Stimulated activated CD8-positive, alpha-beta memory T cell treated with anti-CD3 and anti-CD28 coated beads, Interleukin-15, amount 100 ng/mL, for 4 hours (primary cell): ENCODE measurements at regions not wholly inside any gene's neighbourhood (a gene's known extent, or its start where the extent isn't known, plus 50 kb on each side); places are given as distances from the start of the nearest gene placed in this dataset.
"Not testable (repeated sequence)": the region's sequence is repeated elsewhere in the genome, so short reads cannot be mapped to it uniquely, and the experiment has no call there.

ENCODE experiments used
- DNase-seq, 2 donors: peaks; one replicate each; pipeline ENCODE4 v3.0.0-alpha.2; 2020; ENCODE audit warnings: low read depth in 2 of 2

DNA sequence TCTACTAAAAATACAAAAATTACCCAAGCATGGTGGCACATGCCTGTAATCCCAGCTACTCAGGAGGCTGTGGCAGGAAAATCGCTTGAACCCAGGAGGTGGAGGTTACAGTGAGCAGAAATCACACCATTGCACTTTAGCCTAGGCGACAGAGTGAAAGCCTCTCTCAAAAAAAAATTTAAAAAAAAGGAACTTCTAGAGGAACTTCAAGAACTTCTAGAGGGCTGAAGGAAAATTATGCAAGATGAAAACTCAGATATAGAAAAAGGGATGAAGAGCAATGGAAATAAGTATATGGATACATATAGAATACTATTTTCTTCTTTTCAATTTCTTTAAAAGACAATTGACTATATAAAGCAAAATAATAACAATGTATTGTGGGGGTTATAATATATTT is 51.2 kb upstream of the PRR5 start:
- DNase-seq = no peak

DNA sequence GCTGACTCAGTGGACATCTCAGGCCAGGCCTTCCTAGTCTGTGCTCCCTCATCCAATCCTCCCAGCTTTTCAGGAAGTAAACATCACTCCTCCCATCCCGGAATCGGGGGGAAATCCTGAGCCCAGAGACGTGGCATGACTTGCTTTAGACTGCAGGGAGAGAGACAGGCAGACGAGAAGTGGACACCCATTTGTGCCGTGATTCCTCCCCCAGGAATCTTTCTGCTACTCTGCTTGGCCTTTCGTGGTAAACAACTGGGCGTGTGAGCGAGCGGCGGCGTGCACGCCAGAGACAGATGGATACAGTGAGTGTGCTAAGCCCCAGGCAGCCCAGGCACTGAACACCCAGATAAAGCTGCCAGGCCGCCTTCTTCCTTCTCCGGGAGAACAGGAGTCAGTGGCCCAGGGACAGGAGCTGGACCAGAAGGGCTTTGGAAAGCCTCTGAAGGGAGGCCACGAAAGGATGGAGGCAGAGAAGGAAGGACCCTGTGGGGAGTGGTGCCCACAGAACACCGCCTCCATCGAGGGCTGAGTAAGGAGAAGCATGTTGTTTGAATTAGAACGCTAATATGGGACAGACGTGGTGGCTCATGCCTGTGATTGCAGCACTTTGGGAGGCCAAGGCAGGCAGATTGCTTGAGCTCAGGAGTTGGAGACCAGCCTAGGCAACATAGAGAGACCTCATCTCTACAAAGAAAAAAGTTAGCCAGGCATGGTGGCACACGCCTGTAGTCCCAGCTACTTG is 53.0 kb upstream of the PRR5 start:
- DNase-seq = no peak

DNA sequence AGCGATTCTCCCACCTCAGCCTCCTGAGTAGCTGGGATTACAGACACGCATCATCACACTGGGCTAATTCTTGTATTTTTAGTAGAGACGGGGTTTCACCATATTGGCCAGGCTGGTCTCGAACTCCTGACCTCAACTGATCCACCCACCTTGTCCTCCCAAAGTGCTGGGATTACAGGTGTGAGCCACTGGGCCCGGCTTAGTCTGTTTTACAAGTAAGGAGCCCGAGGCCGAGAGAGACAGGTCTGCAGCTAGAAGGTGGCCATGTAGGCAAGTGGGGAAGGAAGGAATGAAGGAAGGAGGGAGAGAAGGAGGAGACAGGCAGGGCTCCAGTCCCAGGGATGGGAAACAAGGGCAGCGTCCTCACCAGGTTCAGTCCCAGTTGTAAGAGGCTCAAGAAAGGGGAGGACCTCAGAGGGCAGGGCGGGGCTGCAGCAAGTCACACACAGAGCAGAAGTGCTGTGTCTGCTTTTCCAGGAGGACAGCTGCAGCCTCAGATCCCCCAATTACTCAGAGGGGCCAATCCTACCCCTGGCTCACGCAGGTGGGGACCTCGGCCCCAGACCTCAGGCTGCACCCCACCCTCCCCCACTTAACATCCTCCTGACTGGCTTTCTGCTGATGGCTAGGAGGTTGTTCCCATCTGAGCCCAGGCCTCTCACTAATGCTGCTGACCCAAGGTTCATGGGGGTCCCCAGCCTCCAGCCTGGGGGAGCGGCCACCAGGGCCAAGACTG is 53.8 kb upstream of the PRR5 start:
- no peak for DNase-seq

DNA sequence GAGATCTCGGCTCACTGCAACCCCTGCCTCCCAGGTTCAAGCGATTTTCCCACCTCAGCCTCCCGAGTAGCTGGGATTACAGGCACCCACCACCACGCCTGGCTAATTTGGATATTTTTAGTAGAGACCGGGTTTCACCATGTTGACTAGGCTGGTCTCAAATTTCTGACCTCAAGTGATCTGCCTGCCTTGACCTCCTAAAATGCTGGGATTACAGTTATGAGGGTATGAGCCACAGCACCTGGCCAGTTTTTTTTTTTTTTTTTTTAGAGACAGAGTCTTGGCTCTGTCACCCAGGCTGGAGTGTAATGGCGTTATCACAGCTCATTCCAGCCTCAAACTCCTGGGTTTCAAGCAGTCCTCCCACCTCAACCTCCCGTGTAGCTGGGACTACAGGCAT is 54.9 kb upstream of the PRR5 start:
- DNase-seq = no peak

DNA sequence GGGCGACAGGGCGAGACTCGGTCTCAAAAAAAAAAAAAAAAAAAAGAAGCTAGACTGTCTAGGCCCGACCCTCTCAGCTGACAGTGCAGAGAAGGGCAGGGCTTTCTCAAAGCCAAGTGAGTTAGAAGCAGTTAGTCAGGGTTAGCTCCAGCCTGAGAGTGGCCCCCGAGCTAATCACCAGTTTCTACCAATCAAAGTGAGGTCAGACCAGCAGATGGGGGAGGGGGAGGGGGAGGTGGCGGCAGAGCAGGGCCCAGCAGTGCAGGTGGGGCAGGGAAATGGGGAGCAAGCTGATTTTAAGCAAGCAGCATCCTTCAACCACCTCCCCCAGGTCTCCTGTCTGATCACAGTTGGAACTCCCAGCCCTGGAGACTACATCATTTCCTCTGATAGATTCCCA is 55.3 kb upstream of the PRR5 start:
- DNase-seq = no peak

DNA sequence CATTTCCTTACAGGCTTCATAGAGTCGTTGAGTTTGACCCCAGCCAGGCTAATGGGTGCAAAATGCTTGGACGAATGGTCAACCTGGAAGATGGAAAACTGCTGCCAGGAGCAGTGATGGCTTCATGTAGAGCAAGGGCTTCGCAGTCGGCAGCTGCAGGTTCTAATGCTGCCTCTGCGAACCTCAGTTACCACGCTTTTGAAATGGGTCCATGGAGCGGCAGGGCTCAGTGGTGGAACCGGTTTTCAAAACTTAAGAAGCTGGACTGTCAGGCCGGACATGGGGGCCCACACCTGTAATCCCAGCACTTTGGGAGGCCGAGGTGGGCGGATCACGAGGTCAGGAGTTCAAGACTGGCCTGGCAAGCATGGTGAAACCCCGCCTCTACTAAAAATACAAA is 55.9 kb upstream of the PRR5 start:
- DNase-seq = no peak

DNA sequence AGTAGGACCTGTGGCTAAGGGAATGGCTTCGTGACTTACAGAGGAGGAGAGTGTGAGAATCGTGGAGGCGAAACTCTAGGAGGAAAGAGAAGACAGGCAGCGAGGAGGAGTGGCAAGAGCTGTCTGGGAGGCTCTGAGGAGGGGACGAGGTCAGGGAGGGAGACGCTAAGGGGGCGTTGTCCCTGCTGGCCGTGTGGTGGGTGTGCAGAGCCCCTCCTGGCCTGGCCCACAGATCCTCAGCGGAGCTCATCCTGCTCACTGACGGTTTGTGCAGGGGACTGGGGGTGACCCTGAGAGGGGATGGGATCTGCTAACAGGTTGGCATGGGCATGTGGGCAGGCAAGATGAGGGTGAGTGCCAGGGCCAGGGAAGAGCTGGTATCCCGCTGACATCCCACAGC is 56.5 kb upstream of the PRR5 start:
- no peak for DNase-seq

DNA sequence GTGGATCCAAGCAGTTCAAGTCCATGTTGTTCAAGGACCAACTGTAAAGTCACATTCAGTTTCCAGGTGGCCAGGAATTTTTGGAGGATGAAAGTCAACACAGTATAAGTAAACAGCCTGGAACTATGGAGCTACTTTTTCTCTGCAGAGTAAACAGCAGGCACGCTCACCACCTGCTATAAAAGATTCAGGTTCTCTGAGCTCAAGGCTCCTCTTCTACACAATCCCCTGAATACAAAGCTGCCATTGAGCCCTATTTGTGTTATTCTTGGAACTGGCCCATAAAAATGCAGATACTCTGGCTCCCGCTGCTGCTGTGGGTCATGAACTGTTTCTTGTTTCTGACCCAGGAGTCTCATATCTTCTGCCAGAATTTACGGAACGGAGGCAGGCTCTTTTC is 56.9 kb upstream of the PRR5 start:
- no peak for DNase-seq

DNA sequence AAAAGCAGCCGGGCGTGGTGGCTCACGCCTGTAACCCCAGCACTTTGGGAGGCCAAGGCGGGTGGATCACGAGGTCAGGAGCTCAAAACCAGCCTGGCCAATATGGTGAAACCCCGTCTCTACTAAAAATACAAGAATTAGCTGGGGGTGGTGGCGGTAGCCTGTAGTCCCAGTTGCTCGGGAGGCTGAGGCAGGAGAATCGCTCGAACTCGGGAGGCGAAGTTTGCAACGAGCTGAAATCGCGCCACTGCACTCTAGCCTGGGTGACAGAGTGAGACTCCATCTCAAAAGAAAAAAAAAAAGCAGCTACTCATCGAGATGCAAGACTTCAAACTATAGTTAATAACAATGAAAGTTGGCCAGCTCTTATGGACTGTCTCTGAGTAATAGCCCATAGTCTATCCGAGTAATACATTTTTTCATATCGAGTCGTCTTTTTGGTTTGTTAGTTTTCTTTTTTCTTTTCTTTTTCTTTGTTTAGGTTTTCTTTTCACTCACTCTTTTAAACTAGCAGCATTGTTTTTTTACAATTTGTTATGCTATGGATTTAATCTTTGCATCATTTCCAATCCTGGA is 58.4 kb upstream of the PRR5 start:
- not testable (repeated sequence) for DNase-seq

DNA sequence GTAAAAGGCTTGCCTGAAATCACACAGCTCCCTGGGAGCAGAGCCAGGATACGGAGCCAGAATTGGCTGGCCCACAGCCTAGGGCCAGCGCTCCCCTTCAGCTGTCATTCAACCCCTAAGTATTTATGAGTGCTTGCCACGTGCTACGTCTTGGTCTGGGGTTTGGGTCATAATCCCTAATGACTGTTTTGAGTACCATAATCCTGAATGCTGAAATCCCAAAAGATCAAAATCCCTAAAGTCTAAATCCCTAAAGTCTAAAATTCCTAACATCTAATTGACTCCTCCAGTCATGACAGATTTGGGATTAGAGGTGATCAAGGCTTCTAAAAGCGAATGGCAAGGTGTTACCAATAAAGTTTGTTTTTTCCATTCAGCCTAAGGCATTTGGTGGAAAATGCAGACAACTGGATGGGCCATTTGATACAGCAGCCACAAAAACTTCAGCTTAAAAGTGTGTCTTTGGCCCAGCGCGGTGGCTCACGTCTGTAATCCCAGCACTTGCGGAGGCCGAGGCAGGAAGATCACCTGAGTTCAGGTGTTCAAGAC is 59.8 kb upstream of the PRR5 start:
- no peak for DNase-seq

DNA sequence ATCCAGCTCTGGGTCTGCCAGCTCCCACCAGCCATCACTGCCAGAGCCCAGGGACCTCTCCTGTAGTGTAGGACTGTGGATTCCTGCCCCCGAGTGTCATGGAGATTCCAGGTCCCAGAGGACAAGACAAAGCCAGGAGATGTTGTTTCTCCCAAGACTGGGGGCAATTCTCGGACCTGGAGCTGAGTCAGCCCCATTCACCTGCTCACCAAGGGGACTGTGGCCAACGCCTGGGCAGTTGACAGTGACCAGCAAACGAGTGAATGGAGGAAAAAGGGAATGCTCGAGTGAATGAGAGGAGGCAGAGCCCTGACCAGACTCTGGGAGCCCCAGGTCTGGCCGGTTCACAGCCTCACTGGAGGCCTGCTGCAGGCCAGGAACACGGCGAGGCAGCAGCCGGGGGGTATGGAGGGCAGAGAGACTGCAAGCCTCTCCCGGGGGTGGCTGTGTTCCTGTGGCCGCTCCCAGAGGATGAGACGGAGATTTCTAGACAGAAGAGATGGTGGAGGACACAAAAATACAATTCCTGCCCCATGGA is 61.3 kb upstream of the PRR5 start:
- DNase-seq = no peak

DNA sequence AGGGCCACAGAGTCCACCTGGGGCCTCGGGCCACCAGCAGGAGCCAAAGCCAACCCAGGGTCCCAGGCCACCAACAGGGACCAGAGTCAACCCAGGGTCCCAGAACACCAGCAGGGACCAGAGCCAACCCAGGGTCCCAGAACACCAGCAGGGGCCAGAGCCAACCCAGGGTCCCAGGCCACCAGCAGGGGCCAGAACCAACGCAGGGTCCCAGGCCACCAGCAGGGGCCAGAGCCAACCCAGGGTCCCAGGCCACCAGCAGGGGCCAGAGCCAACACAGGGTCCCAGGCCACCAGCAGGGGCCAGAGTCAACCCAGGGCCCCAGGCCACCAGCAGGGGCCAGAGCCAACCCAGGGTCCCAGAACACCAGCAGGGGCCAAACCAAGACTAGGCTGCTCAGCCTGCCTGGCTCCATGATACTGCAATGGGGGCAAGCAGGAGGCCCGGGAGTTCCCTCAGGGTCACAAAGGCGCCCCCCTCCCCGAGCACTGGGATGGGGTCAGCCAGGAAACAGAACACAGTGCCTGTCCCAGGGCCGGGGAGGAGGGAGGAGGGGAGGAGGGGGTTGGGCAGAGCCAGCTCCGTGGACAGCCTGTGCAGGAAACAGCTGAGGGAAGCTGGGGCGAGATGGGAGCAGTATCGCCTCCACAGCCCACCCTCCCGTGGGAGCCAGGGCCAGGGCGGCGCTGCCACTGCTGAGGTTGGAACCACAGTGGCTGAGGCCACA is 62.0 kb upstream of the PRR5 start:
- no peak for DNase-seq

DNA sequence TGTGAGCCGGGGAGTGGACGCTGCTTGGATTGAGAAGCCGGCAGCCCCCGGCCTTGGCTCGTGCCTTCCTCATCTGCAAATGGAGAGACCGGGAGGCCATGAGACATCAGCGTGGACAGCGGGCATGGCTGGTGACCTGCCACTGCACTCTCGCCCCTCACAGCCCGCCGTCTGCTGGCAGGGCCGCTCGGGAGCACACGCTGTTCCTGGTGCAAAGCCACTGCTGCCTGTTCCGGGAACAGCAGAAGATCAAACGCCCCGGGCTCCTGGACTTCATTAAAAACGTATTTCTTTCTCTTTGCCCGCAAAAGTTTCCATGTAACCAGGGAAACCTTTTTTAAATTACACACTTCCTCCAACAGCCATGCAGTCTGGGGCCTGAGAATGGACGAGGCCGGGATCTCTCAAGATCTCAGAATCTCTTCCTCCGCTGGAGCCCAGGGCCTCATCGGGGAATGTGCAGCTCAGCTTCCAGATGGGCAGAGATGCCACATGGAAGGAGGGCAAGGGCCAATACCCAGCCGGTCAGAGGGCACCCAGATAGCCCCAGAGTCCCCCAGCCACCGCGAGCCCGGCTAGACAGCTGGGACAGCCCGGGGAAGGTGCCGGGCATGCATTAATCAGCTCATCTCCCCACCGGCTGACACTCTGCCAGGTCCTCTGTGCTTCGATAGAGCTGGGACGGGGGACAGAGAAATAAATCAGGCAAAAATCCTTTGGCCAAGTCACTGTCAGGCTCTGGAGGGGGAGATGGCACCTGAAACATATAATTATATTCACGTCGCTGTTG is 62.8 kb upstream of the PRR5 start:
- no peak for DNase-seq

DNA sequence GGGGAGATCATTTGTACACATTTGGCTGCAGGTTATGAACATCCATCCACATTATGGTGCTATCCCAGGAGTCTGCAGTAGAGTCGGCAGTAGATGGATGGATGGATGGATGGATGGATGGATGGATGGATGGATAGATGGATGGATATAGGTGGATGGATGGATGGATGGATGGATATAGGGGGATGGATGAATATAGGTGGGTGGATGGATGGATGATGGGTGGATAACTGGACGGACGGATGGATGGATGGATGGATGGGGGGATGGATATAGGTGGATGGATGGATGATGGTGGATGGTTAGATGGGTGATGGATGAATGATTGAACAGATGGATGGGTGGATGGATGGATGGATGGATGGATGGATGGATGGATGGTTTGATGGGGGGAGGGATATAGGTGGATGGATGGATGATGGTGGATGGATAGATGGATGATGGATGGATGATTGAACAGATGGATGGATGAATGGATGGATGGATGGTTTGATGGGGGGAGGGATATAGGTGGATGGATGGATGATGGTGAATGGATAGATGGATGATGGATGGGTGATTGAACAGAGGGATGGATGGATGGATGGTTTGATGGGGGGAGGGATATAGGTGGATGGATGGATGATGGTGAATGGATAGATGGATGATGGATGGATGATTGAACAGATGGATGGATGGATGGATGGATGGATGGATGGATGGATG is 65.3 kb upstream of the PRR5 start:
- not testable (repeated sequence) for DNase-seq

DNA sequence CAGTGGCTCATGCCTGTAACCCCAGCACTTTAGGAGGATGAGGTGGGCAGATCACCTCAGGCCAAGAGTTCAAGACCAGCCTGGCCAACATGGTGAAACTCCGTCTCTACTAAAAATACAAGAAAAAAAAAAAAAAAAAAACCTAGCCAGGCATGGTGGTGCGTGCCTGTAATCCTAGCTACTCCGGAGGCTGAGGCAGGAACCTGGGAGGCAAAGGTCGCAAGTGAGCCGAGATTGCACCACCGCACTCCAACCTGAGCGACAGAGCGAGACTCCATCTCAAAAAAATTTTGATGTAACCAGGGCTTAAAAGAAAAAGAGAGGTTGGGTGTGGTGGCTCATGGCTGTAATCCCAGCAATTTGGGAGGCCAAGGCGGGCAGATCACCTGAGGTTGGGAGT is 66.4 kb upstream of the PRR5 start:
- DNase-seq = not testable (repeated sequence)

DNA sequence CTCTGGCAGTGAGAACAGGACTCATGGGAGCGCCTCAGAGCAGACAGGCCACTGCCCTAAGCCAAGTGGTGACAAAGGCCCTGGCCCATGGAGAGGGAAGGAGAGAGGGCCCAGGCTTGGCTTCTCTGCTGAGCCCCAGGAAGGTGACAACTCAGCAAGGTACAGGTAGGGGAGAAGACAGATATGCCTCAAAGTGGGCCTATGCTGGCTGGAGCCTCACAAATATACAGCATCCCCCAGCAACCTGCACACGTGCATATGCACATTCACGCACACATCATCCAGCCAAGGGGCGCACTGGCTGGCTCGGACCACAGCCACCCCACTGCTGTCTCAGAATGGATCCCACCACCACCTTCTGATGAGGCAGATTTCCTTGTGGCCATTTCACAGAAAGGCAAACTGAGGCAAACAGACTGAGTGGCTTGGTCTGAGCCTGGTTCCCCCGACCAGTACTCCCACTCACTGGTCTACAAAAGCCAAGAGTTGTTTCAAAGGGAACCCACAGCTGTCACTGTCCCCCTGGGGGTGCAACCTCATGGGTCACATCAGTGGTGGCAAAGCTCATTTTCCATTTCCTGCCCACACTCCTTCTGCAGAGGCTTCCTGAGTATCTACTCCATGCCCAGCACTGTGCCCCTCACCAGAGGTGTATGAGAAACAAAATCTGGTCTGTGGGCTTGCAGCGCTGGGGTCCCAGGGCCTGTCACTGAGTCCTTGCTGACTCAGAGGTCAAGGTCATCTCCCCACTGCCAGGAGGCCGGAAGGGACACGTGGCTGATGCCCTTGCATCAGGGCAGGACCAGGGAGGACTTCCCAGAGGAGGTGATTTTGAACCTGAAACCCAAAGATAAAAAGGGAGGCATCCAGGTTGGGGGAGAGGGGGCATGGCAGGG is 67.3 kb upstream of the PRR5 start:
- no peak for DNase-seq

DNA sequence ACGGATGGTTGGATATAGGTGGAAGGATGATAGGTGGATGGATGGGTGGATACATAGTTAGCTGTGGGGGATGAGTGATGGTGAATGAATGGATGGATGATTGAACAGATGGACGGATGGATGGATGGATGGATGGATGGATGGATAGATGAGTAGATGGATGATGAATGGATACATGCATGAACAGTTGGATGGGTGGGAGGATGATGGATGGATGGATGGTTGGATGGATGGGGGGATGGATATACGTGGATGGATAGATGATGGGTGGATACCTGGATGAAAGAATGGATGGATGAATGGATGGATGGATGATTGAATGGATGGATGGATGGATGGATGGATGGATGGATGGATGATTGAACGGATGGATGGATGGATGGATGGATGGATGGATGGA is 68.4 kb upstream of the PRR5 start:
- no peak for DNase-seq

DNA sequence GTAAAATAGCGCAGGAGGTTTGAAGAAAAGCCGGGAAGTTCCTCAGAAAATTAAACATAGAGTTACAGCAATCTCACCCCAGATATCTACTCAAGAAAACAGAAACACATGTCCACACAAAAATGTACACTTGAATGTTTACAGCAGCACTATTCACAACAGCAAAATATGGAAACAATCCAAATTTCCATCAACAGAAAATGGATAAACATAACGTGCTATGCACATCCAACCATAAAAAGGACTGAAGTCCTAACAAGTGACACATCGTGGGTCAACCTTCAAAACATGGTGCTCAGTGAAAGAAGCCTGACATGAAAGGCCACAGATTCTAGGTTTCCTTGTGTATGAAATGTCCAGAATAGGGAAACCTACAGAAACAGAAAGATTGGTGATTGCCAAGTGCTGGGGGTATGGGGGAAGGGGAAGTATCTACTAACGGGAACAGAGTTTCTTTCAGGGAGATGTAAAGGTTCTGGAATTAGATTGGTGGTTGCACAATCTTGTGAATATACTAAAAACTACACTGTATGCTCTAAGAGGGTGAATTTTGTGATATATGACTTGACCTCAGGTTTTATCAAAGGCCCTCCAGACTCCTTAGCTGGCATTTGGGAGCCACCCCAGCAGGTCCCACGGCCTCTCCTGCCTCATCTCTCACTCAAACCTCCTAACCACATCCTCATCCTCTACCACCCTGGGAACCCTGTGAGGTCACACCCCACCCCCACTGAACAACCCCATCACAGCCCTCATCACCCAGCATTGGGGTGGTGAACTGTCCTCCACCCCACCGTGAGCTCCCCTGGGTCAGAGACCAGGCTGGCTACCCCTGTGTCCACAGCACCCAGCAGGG is 69.2 kb upstream of the PRR5 start:
- DNase-seq = no peak

DNA sequence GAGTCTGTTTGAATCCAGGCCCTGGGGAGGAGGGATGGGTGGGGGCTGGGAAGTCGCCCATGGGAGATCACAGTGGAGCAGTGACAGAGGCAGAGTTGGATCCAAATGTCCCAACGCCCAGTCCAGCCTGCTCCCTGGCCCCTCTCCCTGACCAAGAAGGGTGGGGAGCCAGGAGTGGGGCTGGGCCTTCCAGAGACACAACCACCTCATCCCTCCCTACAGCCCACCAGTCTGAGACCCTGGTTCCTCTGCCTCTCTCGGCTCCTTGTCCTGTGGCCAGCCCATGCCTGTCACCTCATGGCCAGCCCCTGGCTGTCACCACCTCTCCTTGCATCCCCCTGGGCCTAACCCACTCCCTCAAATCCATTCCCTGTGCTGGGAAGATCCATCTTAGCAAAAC is 71.2 kb upstream of the PRR5 start:
- no peak for DNase-seq
